Panc1 (cell line): ENCODE measurements at regions not wholly inside any gene's neighbourhood (a gene's known extent, or its start where the extent isn't known, plus 50 kb on each side); places are given as distances from the start of the nearest gene placed in this dataset.

Experiments used
- ATAC-seq: fragments of 200-7000 bp; cut with Tn5 transposase; 2 replicates; pipeline ENCODE4 v1.9.1; 2020; ENCODE audit warnings: mild to moderate bottlenecking, moderate library complexity
- BruUV-seq: library from RNA; stranded (reverse); fragments of 400-500 nt; replicated peaks from 2 replicates; lab custom pipeline; 2021; lab: Mats Ljungman, UMichigan
- CTCF ChIA-PET: fragments of 300-600 bp; sonication (Branson Sonifier 250); formaldehyde crosslinking; loops from one replicate; lab custom pipeline; 2022; ENCODE audit warnings: antibody characterized with exemption; lab: Charles Lee
- POLR2A ChIA-PET: fragments of 300-600 bp; sonication (Branson Sonifier 250); formaldehyde crosslinking; loops from one replicate; lab custom pipeline; 2022; ENCODE audit warnings: antibody characterized with exemption; lab: Charles Lee
- DNase-seq: peaks from one replicate; pipeline ENCODE4 v3.0.0-alpha.2; 2010; ENCODE audit warnings: low read depth, low spot score
- H3K27ac ChIP-seq: 2 replicates; pipeline ENCODE4 v1.5.1; 2011; ENCODE audit warnings: mild to moderate bottlenecking, low read length, inconsistent platforms
- H3K27me3 ChIP-seq: fragments of 200-500 bp; sonication (Bioruptor generic); 2 replicates; pipeline ENCODE4 v1.6.0; 2014; ENCODE audit warnings: low read length, inconsistent platforms; ENCODE audit not compliant: control insufficient read depth, insufficient read depth
- H3K36me3 ChIP-seq: fragments of 200-500 bp; sonication (Bioruptor generic); 2 replicates; pipeline ENCODE4 v1.5.1; 2014; ENCODE audit warnings: inconsistent platforms, mild to moderate bottlenecking, low read length, moderate library complexity; ENCODE audit not compliant: control insufficient read depth, insufficient read depth
- H3K4me1 ChIP-seq: 2 replicates; pipeline ENCODE4 v1.5.1; 2011; ENCODE audit warnings: inconsistent platforms, mild to moderate bottlenecking, low read length, moderate library complexity; ENCODE audit not compliant: control insufficient read depth, insufficient read depth
- H3K4me3 ChIP-seq, 2 experiments: 2 replicates each; pipeline ENCODE4 v1.5.1; 2011 to 2012; ENCODE audit warnings: low read depth in 2 of 2, low read length in 2 of 2, mild to moderate bottlenecking in 2 of 2, inconsistent platforms in 1 of 2, moderate library complexity in 1 of 2
- H3K9me3 ChIP-seq: fragments of 200-500 bp; sonication (Bioruptor generic); 2 replicates; pipeline ENCODE4 v1.5.1; 2014; ENCODE audit warnings: low read depth, mild to moderate bottlenecking, inconsistent platforms, low read length, moderate library complexity; ENCODE audit not compliant: control insufficient read depth, insufficient read depth
- CTCF ChIP-seq: fragments of 450-650 bp; IDR thresholded peaks from 2 replicates; pipeline ENCODE4 v1.5.1; 2017; ENCODE audit warnings: mild to moderate bottlenecking
- POLR2AphosphoS5 ChIP-seq: IDR thresholded peaks from 2 replicates; pipeline ENCODE4 v1.6.1; 2012; ENCODE audit warnings: mild to moderate bottlenecking, low read depth, low read length, moderate library complexity
- SIN3A ChIP-seq: IDR thresholded peaks from 2 replicates; pipeline ENCODE4 v1.6.1; 2012; ENCODE audit warnings: low read depth, mild to moderate bottlenecking, low read length, moderate library complexity, borderline replicate concordance; ENCODE audit not compliant: insufficient read depth
- TCF7L2 ChIP-seq: IDR thresholded peaks from 2 replicates; pipeline ENCODE4 v1.6.1; 2011; ENCODE audit warnings: mild to moderate bottlenecking, low read depth, low read length, inconsistent platforms
- in situ Hi-C: cut with HindIII; loops from 2 replicates; pipeline ENCODE4 v1.10.0; 2016; ENCODE audit warnings: low sequenced_read_pairs, low pct_unique_long_range_greater_than_20kb
- intact Hi-C: fragments of 100-400 bp; cut with micrococcal nuclease; formaldehyde crosslinking; loops from one replicate; pipeline ENCODE4 v1.10.0; 2022; ENCODE audit not compliant: unreplicated experiment
- TF ChIP-seq, protein P1 (sequence below), 2 experiments: IDR thresholded peaks; 2 replicates each; pipeline ENCODE4 v1.6.1; 2011 to 2012; ENCODE audit warnings: low read depth in 2 of 2, control low read depth in 1 of 2, low read length in 1 of 2, mild to moderate bottlenecking in 1 of 2, moderate library complexity in 1 of 2; ENCODE audit not compliant: insufficient read depth in 1 of 2

GRCh38 chr5:104513640-104514072 lies 951.1 kb upstream of the NUDT12 start:
- in situ Hi-C loops (no loop called here), intact Hi-C loops (no loop called here)
- Histone ChIP-seq H3K36me3 (no peaks in the 10 kb centered on the region), H3K4me3 (0 out of 4 replicates have a peak overlapping the region, but pooled peaks of 1 of the 2 experiments have one; percentile 17), H3K27me3 (no peaks in the 10 kb centered on the region), H3K9me3 (peaks cover 14% of the 10 kb centered on the region), H3K27ac (peak overlapping the region; percentile 74), H3K4me1 (no peaks in the 10 kb centered on the region; the same call in 1 of the 2 replicates)
- no peak for DNase-seq
- no TSS peak for BruUV-seq
- ChIA-PET CTCF (no interaction called here), POLR2A (interaction anchor here (0.7 kb wide), 1 partner anchor 71 kb away, joined by 3 read pairs; no protein-coding TSS in a partner anchor)
- TF ChIP-seq CTCF = no peak
- no peak for TF ChIP-seq SIN3A
- TF ChIP-seq, protein P1, sequence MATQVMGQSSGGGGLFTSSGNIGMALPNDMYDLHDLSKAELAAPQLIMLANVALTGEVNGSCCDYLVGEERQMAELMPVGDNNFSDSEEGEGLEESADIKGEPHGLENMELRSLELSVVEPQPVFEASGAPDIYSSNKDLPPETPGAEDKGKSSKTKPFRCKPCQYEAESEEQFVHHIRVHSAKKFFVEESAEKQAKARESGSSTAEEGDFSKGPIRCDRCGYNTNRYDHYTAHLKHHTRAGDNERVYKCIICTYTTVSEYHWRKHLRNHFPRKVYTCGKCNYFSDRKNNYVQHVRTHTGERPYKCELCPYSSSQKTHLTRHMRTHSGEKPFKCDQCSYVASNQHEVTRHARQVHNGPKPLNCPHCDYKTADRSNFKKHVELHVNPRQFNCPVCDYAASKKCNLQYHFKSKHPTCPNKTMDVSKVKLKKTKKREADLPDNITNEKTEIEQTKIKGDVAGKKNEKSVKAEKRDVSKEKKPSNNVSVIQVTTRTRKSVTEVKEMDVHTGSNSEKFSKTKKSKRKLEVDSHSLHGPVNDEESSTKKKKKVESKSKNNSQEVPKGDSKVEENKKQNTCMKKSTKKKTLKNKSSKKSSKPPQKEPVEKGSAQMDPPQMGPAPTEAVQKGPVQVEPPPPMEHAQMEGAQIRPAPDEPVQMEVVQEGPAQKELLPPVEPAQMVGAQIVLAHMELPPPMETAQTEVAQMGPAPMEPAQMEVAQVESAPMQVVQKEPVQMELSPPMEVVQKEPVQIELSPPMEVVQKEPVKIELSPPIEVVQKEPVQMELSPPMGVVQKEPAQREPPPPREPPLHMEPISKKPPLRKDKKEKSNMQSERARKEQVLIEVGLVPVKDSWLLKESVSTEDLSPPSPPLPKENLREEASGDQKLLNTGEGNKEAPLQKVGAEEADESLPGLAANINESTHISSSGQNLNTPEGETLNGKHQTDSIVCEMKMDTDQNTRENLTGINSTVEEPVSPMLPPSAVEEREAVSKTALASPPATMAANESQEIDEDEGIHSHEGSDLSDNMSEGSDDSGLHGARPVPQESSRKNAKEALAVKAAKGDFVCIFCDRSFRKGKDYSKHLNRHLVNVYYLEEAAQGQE (IDR thresholded peaks at IDR 0.05; ENCODE audit: insufficient read depth in 1 of 2, low read depth in 2 of 2, low read length in 1 of 2) = no peak
- TF ChIP-seq TCF7L2 = no peak
- no peak for TF ChIP-seq POLR2AphosphoS5
- peak; percentile 87 for ATAC-seq

DNA sequence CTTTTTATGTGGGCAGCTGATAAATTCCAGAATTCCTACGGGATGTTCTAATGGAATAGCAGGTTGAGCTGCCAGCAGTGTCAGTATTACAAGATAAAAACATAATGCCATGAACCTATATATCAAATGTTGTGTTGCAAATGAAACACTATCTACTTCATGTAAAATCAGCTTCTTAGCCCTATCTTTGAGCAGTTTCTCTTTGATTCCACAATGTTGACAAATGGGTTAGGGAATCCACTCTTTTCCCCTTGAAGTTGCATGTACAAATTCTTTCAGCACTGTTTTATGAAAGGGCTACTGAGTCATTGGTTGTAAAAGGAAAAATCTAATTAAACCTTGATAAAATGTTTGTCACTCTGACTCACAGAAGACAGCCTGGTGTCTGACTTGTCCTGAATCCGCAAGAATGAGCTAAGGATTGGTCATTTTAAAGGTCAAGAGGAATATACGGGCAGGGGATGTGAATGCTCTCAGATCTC lies 950.6 kb upstream of the NUDT12 start:
- Histone ChIP-seq H3K4me1 (no peaks in the 10 kb centered on the region; the same call in 1 of the 2 replicates), H3K27ac (peak overlapping the region; percentile 74), H3K27me3 (no peaks in the 10 kb centered on the region), H3K4me3 (peak overlapping the region in 1 of 2 experiments; percentile 17; a peak in 1 of 4 replicates), H3K36me3 (no peaks in the 10 kb centered on the region), H3K9me3 (peaks cover 14% of the 10 kb centered on the region)
- CTCF ChIA-PET = no interaction called here
- intact Hi-C loops = no loop called here
- in situ Hi-C loops = no loop called here
- DNase-seq (peak; percentile 15), ATAC-seq (peak; percentile 96)
- POLR2A ChIA-PET = interaction anchor here (0.6 kb wide), 1 partner anchor 1388 kb away, joined by 3 read pairs; no protein-coding TSS in a partner anchor
- TF ChIP-seq TCF7L2 (peak; percentile 99), SIN3A (no peak), CTCF (no peak), POLR2AphosphoS5 (peak; percentile 23; the same call in 1 of the 2 replicates)
- TF ChIP-seq, protein P1 (IDR thresholded peaks at IDR 0.05; ENCODE audit: insufficient read depth in 1 of 2, low read depth in 2 of 2, low read length in 1 of 2) = peak in 1 of 2 experiments; percentile 33; a peak in 1 of 4 replicates
- no TSS peak for BruUV-seq
